Activated B cell treated with CpG ODN at 0.5 μM for 24 hours (primary cell): ENCODE measurements at regions not wholly inside any gene's neighbourhood (a gene's known extent, or its start where the extent isn't known, plus 50 kb on each side); places are given as distances from the start of the nearest gene placed in this dataset.
"Not testable (repeated sequence)": the region's sequence is repeated elsewhere in the genome, so short reads cannot be mapped to it uniquely, and the experiment has no call there.

Source experiments
- ATAC-seq: fragments of 200-7000 bp; cut with Tn5 transposase; one replicate; pipeline ENCODE4 v1.10.0; 2021; ENCODE audit warnings: low read depth, mild to moderate bottlenecking, moderate library complexity
- CTCF ChIA-PET: fragments of 350-600 bp; sonication (Branson Sonifier 250); formaldehyde crosslinking; loops from one replicate; lab custom pipeline; 2021; ENCODE audit warnings: antibody characterized with exemption; lab: Charles Lee
- POLR2A ChIA-PET: fragments of 350-600 bp; sonication (Branson Sonifier 250); formaldehyde crosslinking; loops from one replicate; lab custom pipeline; 2021; ENCODE audit warnings: antibody characterized with exemption; lab: Charles Lee
- DNase-seq: peaks from one replicate; pipeline ENCODE4 v3.0.0; 2022
- H3K27ac Mint-ChIP-seq: one replicate; pipeline ENCODE4 v1.8.0; 2020; ENCODE audit warnings: mixed read lengths
- H3K27me3 Mint-ChIP-seq: one replicate; pipeline ENCODE4 v1.8.0; 2021; ENCODE audit warnings: mixed read lengths
- H3K36me3 Mint-ChIP-seq: one replicate; pipeline ENCODE4 v1.8.0; 2021; ENCODE audit warnings: low read depth, mixed read lengths
- H3K4me1 Mint-ChIP-seq: one replicate; pipeline ENCODE4 v1.8.0; 2021; ENCODE audit warnings: mixed read lengths
- H3K4me3 Mint-ChIP-seq: one replicate; pipeline ENCODE4 v1.8.0; 2020; ENCODE audit warnings: mild to moderate bottlenecking, mixed read lengths
- H3K9me3 Mint-ChIP-seq: one replicate; pipeline ENCODE4 v1.8.0; 2020; ENCODE audit warnings: mixed read lengths
- intact Hi-C: fragments of 100-400 bp; cut with micrococcal nuclease; formaldehyde crosslinking; loops from one replicate; pipeline ENCODE4 v1.15.1; 2024
- TF ChIP-seq, protein P1 (sequence below): fragments of 200-600 bp; IDR thresholded peaks from one replicate; pipeline ENCODE4 v1.8.0; 2022; ENCODE audit warnings: antibody characterized with exemption, mild to moderate bottlenecking

DNA sequence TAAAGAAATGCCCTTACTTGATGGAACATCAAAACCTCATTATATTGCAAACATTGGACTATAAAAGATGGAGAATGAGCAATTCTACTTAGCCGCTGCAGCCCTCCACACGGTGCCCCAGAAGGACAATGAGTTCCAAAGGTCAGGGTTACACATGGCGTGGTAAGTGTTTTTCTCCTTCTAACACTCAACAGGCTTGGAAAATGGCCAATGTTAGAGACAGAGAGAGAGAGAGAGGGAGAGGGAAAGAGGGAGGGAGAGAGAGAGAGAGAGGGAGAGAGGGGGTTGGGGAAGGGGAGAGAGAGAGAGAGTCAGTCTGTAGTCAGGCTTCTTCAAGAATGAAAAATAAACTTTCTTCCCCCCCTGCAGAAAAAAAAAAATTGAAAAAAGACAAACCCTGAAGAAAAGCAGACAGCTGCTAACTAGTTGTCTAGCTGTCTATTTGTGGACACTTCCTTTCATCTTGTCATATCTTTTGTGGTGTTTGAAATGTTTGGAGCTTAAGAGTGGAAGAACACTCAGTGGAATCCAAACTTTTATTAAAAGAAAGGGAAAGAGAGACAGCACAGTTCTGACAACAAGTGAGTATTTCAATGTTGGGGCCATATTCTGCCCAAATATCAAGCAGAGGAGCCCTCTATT lies 324.8 kb downstream of the TMEM38B start:
- intact Hi-C loops = no loop called here
- DNase-seq = no peak
- TF ChIP-seq, protein P1, sequence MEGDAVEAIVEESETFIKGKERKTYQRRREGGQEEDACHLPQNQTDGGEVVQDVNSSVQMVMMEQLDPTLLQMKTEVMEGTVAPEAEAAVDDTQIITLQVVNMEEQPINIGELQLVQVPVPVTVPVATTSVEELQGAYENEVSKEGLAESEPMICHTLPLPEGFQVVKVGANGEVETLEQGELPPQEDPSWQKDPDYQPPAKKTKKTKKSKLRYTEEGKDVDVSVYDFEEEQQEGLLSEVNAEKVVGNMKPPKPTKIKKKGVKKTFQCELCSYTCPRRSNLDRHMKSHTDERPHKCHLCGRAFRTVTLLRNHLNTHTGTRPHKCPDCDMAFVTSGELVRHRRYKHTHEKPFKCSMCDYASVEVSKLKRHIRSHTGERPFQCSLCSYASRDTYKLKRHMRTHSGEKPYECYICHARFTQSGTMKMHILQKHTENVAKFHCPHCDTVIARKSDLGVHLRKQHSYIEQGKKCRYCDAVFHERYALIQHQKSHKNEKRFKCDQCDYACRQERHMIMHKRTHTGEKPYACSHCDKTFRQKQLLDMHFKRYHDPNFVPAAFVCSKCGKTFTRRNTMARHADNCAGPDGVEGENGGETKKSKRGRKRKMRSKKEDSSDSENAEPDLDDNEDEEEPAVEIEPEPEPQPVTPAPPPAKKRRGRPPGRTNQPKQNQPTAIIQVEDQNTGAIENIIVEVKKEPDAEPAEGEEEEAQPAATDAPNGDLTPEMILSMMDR = no peak

DNA sequence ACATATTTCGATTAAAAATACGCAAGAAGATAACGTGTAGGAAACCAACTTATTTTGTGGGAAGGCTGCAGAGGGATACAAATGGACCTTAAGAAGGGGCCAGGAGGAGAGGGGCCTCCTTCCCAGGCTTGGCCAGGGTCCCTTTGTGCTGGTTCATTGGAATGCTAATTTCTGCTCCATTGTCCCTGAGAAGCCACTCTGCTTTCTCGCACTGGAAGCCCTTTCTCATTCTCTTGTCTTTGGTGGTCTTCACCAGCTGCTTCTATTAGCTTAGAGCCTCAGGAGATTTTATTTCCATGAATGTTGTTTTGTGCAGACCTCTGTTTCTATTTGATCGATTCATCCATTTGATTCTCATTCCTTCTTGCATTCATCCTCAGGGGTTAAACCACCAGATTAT lies 325.4 kb downstream of the TMEM38B start:
- Mint-ChIP-seq H3K4me3 (no peak overlapping the region), H3K27ac (no peak overlapping the region), H3K4me1 (no peaks in the 10 kb centered on the region), H3K27me3 (no peaks in the 10 kb centered on the region), H3K36me3 (no peaks in the 10 kb centered on the region), H3K9me3 (no peaks in the 10 kb centered on the region)
- intact Hi-C loops = no loop called here
- CTCF ChIA-PET = no interaction called here
- TF ChIP-seq, protein P1 = no peak
- ATAC-seq (no peak), DNase-seq (no peak)
- POLR2A ChIA-PET = no interaction called here

More for the DNA sequence above, 324.8 kb downstream of the TMEM38B start:
- Mint-ChIP-seq H3K27me3 (no peaks in the 10 kb centered on the region), H3K36me3 (no peaks in the 10 kb centered on the region), H3K9me3 (no peaks in the 10 kb centered on the region), H3K4me3 (no peak overlapping the region), H3K4me1 (no peaks in the 10 kb centered on the region), H3K27ac (no peak overlapping the region)
- no peak for ATAC-seq
- POLR2A ChIA-PET = no interaction called here
- CTCF ChIA-PET = no interaction called here

DNA sequence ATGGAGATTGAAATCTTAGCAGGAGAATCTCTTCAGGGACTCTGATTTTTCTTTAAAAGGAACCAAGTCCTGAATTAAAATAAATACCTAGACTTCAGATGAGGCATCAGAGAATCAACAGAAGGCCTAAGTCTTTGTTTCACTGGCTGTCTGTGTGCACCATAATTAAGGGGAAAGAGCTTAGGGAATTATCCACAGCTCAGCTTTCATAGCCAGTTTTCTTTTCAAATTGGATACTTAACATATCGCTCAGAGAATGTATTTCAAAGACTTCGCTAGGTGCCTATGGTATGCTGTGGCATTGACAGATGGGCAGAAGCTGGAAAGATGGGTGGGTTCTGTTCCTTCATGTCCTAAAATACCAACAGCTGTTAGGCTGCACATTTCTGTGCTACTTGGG lies 325.8 kb downstream of the TMEM38B start:
- TF ChIP-seq, protein P1 = no peak
- no peaks in the 10 kb centered on the region for H3K36me3 Mint-ChIP-seq
- intact Hi-C loops = no loop called here
- H3K27me3 Mint-ChIP-seq = no peaks in the 10 kb centered on the region
- no peaks in the 10 kb centered on the region for H3K4me1 Mint-ChIP-seq
- H3K9me3 Mint-ChIP-seq = no peaks in the 10 kb centered on the region
- ATAC-seq = no peak
- H3K4me3 Mint-ChIP-seq = no peak overlapping the region
- ChIA-PET CTCF (no interaction called here), POLR2A (no interaction called here)
- DNase-seq = no peak
- H3K27ac Mint-ChIP-seq = no peak overlapping the region

DNA sequence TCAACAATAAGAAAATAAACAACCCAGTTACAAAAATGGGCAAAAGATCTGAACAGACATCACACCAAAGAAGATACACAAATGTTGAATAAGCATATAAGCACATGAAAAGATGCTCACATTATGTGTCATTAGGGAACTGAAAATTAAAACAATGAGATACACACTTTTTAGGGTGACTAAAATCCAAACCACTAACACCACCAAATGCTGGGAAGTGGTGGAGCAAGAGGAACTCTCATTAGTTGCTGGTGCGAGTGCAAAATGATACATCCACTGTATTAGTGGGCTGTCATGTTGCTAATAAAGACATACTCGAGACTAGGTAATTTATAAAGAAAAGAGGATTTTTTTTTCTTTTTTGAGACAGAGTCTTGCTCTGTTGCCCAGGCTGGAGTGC lies 329.1 kb downstream of the TMEM38B start:
- TF ChIP-seq, protein P1 = no peak
- POLR2A ChIA-PET = no interaction called here
- DNase-seq (no peak), ATAC-seq (no peak)
- intact Hi-C loops = no loop called here
- Mint-ChIP-seq H3K27me3 (no peaks in the 10 kb centered on the region), H3K9me3 (no peaks in the 10 kb centered on the region), H3K4me3 (no peak overlapping the region), H3K4me1 (no peaks in the 10 kb centered on the region), H3K36me3 (no peaks in the 10 kb centered on the region), H3K27ac (no peak overlapping the region)
- CTCF ChIA-PET = no interaction called here

DNA sequence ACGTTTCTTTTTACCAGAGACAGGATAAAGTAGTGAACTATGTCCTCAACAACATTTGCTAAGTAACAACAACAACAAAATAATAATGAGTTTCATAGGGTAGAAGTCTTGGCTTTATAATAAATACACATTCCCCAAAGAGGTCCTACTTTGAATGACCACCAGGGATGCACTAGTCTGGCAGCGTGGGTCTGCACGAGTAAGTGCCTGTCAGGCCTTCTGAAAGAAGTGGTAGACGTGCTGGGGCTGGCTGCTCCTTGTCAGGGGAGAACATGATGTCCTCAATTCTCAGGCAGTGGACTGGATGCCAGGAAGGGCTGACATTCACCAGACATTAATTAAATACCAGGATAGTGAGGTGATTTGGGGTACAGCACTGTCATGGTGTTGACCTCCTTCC lies 331.1 kb downstream of the TMEM38B start:
- intact Hi-C loops = no loop called here
- no peaks in the 10 kb centered on the region for H3K36me3 Mint-ChIP-seq
- no peak overlapping the region for H3K4me3 Mint-ChIP-seq

DNA sequence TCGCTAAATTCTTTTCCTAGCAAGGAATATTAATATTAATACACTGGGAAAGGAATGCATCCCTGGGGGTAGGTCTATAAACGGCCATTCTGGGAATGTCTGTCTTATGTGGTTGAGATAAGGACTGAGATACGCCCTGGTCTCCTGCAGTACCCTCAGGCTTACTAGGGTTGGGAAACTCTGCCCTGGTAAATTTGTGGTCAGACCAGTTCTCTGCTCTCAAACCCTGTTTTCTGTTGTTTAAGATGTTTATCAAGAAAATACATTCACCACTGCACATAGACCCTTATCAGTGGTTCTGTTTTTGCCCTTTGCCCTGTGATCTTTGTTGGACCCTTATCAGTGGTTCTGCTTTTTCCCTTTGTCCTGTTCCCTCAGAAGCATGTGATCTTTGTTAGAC lies 335.8 kb downstream of the TMEM38B start:
- H3K36me3 Mint-ChIP-seq, H3K9me3 Mint-ChIP-seq, H3K27ac Mint-ChIP-seq, ATAC-seq, H3K27me3 Mint-ChIP-seq, POLR2A ChIA-PET, CTCF ChIA-PET, DNase-seq, H3K4me3 Mint-ChIP-seq, intact Hi-C loops, H3K4me1 Mint-ChIP-seq: not testable (repeated sequence)

More for the DNA sequence above, 331.1 kb downstream of the TMEM38B start:
- ChIA-PET POLR2A (no interaction called here), CTCF (no interaction called here)
- Mint-ChIP-seq H3K9me3 (peaks cover 3% of the 10 kb centered on the region), H3K4me1 (no peaks in the 10 kb centered on the region), H3K27ac (no peak overlapping the region), H3K27me3 (no peaks in the 10 kb centered on the region)
- no peak for DNase-seq
- TF ChIP-seq, protein P1 = no peak
- no peak for ATAC-seq
